Smooth muscle cell (in vitro differentiated cells): ENCODE measurements at regions not wholly inside any gene's neighbourhood (a gene's known extent, or its start where the extent isn't known, plus 50 kb on each side); places are given as distances from the start of the nearest gene placed in this dataset.

ENCODE experiments used
- DNase-seq: peaks from one replicate; lab custom pipeline; 2025; ENCODE audit not compliant: unreplicated experiment; lab: John Stamatoyannopoulos, UW
- H2AFZ ChIP-seq: fragments of 200-600 bp; sonication (generic); 2 replicates; pipeline ENCODE4 v1.6.0; 2016; ENCODE audit warnings: antibody characterized with exemption, low read depth, mild to moderate bottlenecking
- H3F3A ChIP-seq: fragments of 200-600 bp; sonication (generic); 2 replicates; pipeline ENCODE4 v1.6.0; 2017; ENCODE audit warnings: antibody characterized with exemption, low read depth
- H3K27ac ChIP-seq: fragments of 200-600 bp; sonication (generic); 2 replicates; pipeline ENCODE4 v1.5.1; 2016; ENCODE audit warnings: low read depth, mild to moderate bottlenecking
- H3K27me3 ChIP-seq: fragments of 200-600 bp; sonication (generic); 2 replicates; pipeline ENCODE4 v1.6.1; 2016; ENCODE audit warnings: low read depth, mild to moderate bottlenecking
- H3K36me3 ChIP-seq: fragments of 200-600 bp; sonication (generic); 2 replicates; pipeline ENCODE4 v1.5.1; 2016; ENCODE audit warnings: low read depth
- H3K4me1 ChIP-seq: fragments of 200-600 bp; sonication (generic); 2 replicates; pipeline ENCODE4 v1.5.1; 2016; ENCODE audit warnings: low read depth
- H3K4me2 ChIP-seq: fragments of 200-600 bp; sonication (generic); 2 replicates; pipeline ENCODE4 v1.6.0; 2016; ENCODE audit warnings: mild to moderate bottlenecking
- H3K4me3 ChIP-seq: fragments of 200-600 bp; sonication (generic); 2 replicates; pipeline ENCODE4 v1.5.1; 2016; ENCODE audit warnings: mild to moderate bottlenecking
- H3K79me2 ChIP-seq: fragments of 200-600 bp; sonication (generic); 2 replicates; pipeline ENCODE4 v1.6.0; 2016; ENCODE audit warnings: low read depth, mild to moderate bottlenecking
- H3K9ac ChIP-seq: fragments of 200-600 bp; sonication (generic); 2 replicates; pipeline ENCODE4 v1.6.0; 2016; ENCODE audit warnings: low read depth
- H3K9me3 ChIP-seq: fragments of 200-600 bp; sonication (generic); replicated peaks from 2 replicates; pipeline ENCODE4 v1.5.1; 2016; ENCODE audit warnings: low read depth
- H4K20me1 ChIP-seq: fragments of 200-600 bp; sonication (generic); 2 replicates; pipeline ENCODE4 v1.6.0; 2016; ENCODE audit warnings: low read depth
- WGBS: methylation state at CpG from one replicate; pipeline ENCODE4 v1.1.7; 2016; ENCODE audit warnings: low lambda C conversion rate; 5-methylcytosine and 5-hydroxymethylcytosine counted together
- TF ChIP-seq, protein P1 (sequence below): fragments of 200-600 bp; sonication (generic); IDR thresholded peaks from 2 replicates; pipeline ENCODE4 v1.5.1; 2017; ENCODE audit warnings: borderline replicate concordance, mild to moderate bottlenecking, antibody characterized with exemption; ENCODE audit not compliant: insufficient read depth, poor library complexity, severe bottlenecking

- H3K4me2 ChIP-seq = no peak overlapping the region
- H3K9me3 ChIP-seq = no peaks in the 10 kb centered on the region
- H4K20me1 ChIP-seq = no peaks in the 10 kb centered on the region
- 86% methylated on average over 3 of the region's 3 CpGs for WGBS
- no peak overlapping the region for H3K9ac ChIP-seq
- H2AFZ ChIP-seq = no peak overlapping the region
- H3K4me3 ChIP-seq = no peak overlapping the region
- TF ChIP-seq, protein P1, sequence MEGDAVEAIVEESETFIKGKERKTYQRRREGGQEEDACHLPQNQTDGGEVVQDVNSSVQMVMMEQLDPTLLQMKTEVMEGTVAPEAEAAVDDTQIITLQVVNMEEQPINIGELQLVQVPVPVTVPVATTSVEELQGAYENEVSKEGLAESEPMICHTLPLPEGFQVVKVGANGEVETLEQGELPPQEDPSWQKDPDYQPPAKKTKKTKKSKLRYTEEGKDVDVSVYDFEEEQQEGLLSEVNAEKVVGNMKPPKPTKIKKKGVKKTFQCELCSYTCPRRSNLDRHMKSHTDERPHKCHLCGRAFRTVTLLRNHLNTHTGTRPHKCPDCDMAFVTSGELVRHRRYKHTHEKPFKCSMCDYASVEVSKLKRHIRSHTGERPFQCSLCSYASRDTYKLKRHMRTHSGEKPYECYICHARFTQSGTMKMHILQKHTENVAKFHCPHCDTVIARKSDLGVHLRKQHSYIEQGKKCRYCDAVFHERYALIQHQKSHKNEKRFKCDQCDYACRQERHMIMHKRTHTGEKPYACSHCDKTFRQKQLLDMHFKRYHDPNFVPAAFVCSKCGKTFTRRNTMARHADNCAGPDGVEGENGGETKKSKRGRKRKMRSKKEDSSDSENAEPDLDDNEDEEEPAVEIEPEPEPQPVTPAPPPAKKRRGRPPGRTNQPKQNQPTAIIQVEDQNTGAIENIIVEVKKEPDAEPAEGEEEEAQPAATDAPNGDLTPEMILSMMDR = no peak
- DNase-seq = no peak
- no peaks in the 10 kb centered on the region for H3K27me3 ChIP-seq
- H3K27ac ChIP-seq = no peak overlapping the region
- no peaks in the 10 kb centered on the region for H3F3A ChIP-seq
- H3K79me2 ChIP-seq = no peaks in the 10 kb centered on the region
- H3K36me3 ChIP-seq = no peaks in the 10 kb centered on the region
- no peaks in the 10 kb centered on the region for H3K4me1 ChIP-seq
Measured at GRCh38 chr3:82581350-82581749, 819.9 kb upstream of the GBE1 start.

GRCh38 chr3:82572721-82573120, 811.3 kb upstream of the GBE1 start:
- TF ChIP-seq, protein P1 = no peak

GRCh38 chr3:82568776-82569338, 807.4 kb upstream of the GBE1 start:
- no peaks in the 10 kb centered on the region for H3K9me3 ChIP-seq
- no peaks in the 10 kb centered on the region for H3K4me1 ChIP-seq
- no peak overlapping the region for H2AFZ ChIP-seq
- 86% methylated on average over 3 of the region's 3 CpGs for WGBS
- no peaks in the 10 kb centered on the region for H3K36me3 ChIP-seq
- H3K4me3 ChIP-seq = no peak overlapping the region
- no peaks in the 10 kb centered on the region for H3F3A ChIP-seq
- no peak for DNase-seq
- H4K20me1 ChIP-seq = no peaks in the 10 kb centered on the region
- TF ChIP-seq, protein P1 = no peak
- no peak overlapping the region for H3K9ac ChIP-seq
- no peaks in the 10 kb centered on the region for H3K79me2 ChIP-seq
- H3K27ac ChIP-seq = no peak overlapping the region
- no peaks in the 10 kb centered on the region for H3K27me3 ChIP-seq
- no peak overlapping the region for H3K4me2 ChIP-seq

More at GRCh38 chr3:82572721-82573120, 811.3 kb upstream of the GBE1 start:
- H3K9ac ChIP-seq = no peak overlapping the region
- no peak overlapping the region for H3K4me2 ChIP-seq
- H3F3A ChIP-seq = no peaks in the 10 kb centered on the region
- no peaks in the 10 kb centered on the region for H3K9me3 ChIP-seq
- H4K20me1 ChIP-seq = no peaks in the 10 kb centered on the region
- no peaks in the 10 kb centered on the region for H3K36me3 ChIP-seq
- H3K4me3 ChIP-seq = no peak overlapping the region
- H3K4me1 ChIP-seq = no peaks in the 10 kb centered on the region
- H3K27me3 ChIP-seq = no peaks in the 10 kb centered on the region
- no peak overlapping the region for H3K27ac ChIP-seq
- no peaks in the 10 kb centered on the region for H3K79me2 ChIP-seq
- no peak for DNase-seq
- H2AFZ ChIP-seq = no peak overlapping the region

DNA sequence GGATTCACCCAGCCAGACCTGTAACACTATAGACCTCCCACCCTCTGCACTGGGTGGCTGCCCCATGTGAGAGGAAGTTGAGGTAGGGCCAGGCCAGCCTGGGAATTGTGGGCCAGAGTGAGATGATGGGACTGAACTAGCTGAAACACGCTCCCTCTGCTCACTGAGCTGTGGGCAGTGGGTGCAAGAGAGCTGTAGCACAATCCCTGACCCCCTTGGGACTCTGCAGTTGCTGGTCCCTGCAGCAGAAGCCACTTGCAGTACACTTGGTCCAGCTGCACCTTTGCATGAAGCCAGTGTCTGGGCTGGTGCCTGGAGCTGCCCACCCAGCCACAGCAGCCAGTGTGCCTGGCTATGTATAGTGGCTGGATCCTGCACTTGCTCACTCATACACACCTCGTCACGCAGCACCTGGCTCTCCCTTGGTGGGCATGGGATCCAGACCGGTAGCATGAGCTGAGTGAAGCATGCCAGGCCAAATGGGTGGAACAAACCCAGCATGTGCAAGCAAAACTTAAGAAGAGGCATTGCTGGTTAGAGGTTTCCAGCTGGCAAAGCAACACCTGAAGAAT, 805.7 kb upstream of the GBE1 start:
- no peaks in the 10 kb centered on the region for H4K20me1 ChIP-seq
- H3F3A ChIP-seq = no peaks in the 10 kb centered on the region
- no peak overlapping the region for H3K9ac ChIP-seq
- 92% methylated on average over 4 of the region's 4 CpGs for WGBS
- no peaks in the 10 kb centered on the region for H3K9me3 ChIP-seq
- H3K79me2 ChIP-seq = no peaks in the 10 kb centered on the region
- no peak overlapping the region for H3K4me3 ChIP-seq
- H3K36me3 ChIP-seq = no peaks in the 10 kb centered on the region
- H2AFZ ChIP-seq = no peak overlapping the region
- no peak overlapping the region for H3K4me2 ChIP-seq
- DNase-seq = no peak
- H3K27me3 ChIP-seq = no peaks in the 10 kb centered on the region
- H3K4me1 ChIP-seq = no peaks in the 10 kb centered on the region
- TF ChIP-seq, protein P1 = no peak
- no peak overlapping the region for H3K27ac ChIP-seq
